HG02623 (cell line): ENCODE measurements at regions not wholly inside any gene's neighbourhood (a gene's known extent, or its start where the extent isn't known, plus 50 kb on each side); places are given as distances from the start of the nearest gene placed in this dataset.

Experiments used
- ATAC-seq: cut with Tn5 transposase; IDR thresholded peaks from one replicate; pipeline ENCODE4 v1.9.1; 2021; ENCODE audit warnings: moderate library complexity; ENCODE audit not compliant: unreplicated experiment

DNA sequence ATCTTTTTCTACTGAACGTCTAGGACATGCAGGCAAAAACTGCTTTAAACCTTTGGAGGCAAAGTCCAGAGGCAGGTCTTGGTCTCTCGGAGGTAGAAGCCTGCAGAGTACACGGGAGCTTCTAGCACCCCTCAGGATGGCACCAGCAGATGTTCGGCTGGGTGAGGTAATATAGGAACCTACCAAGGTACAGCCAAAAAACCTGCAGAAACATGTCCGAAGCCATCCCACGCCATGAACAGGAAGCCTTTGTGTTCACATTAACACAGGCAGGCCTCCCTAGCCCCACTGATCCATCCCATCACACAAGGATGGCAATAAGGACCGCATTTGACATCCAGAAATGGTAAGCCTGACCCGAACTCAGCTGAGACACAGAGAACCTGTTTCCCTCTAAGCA is 157.9 kb upstream of the HES1 start:
- ATAC-seq: no peak

- ATAC-seq: no peak
These were observed 157.5 kb upstream of the HES1 start for GRCh38 chr3:193978486-193978885.

- no peak for ATAC-seq
These were observed 155.6 kb upstream of the HES1 start for GRCh38 chr3:193980326-193980725.

DNA sequence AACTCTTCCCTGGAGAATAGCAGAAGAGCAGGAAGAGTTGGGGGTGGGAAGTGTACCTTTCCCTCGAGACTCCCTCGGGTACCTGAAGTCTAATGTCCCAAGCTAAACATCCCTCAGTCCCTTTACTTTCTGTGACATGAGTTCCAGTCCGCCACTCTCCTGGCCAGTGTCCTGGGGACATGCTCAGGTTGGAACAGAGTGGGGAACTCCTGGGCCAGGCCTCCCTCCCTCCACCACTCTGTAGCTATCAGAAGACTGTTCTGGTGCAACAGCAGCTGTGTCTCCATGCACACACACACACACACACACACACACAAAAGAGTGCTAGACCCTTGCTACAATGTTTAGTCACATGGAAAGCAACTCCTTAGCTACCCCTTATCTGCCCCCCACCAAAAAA is 155.0 kb upstream of the HES1 start:
- ATAC-seq: no peak

DNA sequence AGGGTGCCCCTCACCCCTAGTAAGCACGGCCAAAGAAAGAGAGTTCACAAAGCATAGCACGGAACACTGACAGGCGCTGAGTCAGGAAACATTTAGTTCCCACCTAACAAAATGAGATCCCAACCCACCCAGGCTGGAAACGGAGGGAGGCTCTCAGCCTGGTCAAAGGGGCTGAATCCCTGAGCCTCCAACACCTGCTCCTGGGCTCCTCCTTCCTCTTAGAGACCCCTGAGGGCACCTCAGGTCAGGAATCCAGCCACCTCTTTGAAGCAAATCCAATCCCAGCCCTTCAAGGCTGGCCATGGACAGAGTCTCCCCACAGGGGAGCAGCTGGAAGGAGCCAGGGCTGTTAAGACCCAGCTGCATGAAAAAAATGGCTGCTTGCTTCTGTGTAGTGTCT is 154.4 kb upstream of the HES1 start:
- no peak for ATAC-seq

GRCh38 chr3:193982258-193982659 is 153.7 kb upstream of the HES1 start:
- ATAC-seq: no peak

- no peak for ATAC-seq
These were observed 151.8 kb upstream of the HES1 start for GRCh38 chr3:193983846-193984818.

- ATAC-seq: no peak
These were observed 151.1 kb upstream of the HES1 start for GRCh38 chr3:193984876-193985275.

DNA sequence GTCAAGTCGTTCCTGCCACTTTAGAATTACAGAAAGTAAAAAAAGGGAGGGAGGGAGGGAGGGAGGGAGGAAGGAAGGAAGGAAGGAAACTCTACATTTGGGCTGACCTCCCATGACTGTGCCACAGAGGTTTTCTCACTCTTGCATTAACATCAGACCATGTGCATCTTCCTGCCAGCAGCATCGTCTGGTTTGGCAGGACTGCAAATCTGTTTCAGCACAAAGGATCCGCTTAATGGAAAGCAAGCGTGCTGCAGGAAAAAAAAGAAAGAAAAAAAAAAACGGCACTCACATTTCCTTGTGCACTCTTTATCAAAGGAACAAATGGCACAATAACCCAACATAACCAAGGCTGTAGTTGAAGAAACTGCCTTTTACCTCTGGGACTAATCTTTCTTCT is 148.8 kb upstream of the HES1 start:
- ATAC-seq: no peak

DNA sequence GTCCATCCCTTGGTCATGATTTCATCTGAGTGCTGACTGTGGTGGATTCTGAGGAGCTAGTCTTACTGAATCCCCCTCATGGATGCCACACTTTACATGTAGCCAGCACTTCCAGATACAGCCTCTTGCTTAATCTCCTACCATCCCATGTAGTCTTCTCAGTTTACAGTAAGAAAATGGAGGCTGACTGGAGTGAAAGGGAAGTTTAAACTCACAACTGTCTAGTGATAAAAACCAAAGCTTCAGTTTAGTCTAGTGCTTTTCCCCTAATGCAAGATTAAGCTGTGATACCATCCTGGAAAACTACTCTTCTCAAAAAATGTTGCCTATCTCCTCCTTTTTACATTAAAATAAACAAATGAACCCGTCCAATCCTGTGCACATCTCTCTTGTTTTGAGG is 146.8 kb upstream of the HES1 start:
- no peak for ATAC-seq

GRCh38 chr3:193991666-193992424 is 144.1 kb upstream of the HES1 start:
- no peak for ATAC-seq

DNA sequence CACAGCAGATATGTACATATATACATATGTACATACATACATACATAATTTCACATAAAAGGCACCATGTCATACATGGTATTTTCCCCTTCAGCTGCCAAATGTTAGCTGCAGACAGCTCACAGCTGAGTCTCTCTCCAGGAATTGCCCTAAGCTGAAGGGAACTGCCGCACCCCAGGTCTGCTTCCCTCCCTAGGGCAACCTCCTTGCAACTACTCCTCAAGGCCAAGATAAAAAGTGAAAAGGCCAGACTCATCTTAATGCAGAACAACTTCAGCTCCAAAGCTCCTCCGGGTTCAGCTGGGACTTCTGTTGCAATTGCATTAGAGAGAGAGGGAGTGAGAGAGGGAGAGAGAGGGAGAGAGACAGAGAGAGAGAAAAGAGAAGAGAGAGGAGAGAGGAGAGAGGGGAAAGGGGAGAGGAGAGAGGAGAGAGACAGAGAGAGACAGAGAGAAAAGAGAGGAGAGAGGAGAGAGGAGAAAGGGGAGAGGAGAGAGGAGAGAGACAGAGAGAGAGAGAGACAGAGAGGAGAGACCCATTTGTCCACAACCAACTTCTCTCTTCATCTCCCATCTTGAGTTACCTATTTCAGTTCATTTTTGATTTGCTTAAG is 143.4 kb upstream of the HES1 start:
- ATAC-seq: no peak

DNA sequence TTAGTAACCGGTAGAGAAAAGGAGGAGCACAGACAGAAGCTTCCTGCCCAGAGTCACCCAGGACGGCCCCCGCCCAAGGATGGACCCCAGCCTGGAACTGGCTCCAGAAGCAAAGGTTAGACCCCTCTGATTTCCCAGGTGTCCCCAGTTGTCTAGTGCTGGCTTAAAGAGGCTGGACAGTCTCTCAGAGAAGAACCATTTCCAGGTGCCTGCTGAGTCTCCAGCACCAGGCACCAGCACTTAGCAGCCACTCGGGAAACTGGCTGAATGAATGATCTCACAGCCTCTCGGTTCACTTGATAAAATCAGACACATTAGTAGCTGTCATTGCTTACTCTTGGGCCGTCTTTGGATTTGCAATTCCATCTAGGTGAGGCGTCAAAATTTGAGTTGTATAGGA is 139.7 kb upstream of the HES1 start:
- ATAC-seq: no peak

GRCh38 chr3:193996641-193997089 is 139.3 kb upstream of the HES1 start:
- ATAC-seq: no peak

DNA sequence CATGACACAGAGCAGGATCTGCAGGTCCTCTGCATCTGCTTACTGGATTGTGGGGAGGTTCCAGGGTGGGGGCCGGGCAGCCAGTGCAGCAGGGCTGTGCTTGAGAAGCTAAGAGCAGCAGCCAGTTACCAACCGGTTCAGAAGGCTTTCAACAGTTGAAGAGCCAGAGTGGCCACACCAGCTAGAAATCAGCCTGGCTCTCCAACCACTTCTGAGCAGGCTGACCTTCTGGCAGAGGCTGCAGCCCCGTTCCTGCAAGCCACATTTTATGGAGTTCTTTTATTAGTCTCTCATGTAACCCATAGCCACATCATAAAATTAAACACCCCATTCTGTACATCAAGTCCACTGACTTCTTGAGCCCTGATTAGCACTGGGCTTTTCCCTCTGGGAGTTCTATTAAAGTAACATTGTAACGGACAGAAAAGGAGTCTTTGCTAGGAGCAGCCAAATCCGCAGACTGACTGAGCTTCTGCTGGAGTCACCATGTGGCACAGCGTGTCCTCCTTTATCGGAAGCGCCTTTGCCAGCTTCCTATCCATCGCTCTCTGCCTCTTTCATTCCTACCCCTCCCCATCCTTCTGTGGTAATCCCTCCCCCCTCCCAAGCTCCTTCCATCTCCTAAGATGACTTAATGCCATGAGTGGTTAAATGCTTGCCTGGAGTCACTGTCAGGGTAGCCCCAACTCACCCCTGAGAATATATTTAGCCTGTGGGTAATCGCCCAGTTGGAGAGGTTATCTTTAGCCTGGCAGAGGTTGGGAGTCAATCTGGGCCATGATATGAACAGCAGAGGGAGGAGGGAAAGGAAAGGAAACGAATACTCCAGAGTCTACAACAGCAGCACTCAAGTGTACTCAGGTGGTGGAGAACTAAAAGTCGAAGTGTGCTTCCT is 138.5 kb upstream of the HES1 start:
- ATAC-seq: no peak

- ATAC-seq: no peak
These were observed 137.9 kb upstream of the HES1 start for GRCh38 chr3:193998123-193998448.

- no peak for ATAC-seq
These were observed 137.2 kb upstream of the HES1 start for GRCh38 chr3:193998628-193999195.

DNA sequence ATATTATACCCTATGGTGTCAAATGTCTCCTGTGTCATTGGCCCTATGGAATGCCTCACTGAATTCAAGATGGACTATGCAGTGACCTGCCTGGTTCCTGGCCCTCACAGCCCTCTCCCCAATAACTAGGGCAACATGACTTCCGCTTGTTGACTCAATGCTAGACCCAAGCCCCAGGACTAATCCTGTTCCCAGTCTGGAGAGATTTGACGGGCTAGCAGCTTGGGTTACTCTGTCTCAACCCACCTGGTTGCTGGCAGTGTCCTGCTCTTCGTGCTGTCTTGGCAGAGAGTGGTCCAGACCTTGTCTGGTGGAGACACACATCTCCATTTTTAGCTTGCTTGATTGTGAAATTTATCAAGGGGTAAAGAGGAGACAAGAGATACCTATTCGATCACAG is 135.8 kb upstream of the HES1 start:
- ATAC-seq: no peak

DNA sequence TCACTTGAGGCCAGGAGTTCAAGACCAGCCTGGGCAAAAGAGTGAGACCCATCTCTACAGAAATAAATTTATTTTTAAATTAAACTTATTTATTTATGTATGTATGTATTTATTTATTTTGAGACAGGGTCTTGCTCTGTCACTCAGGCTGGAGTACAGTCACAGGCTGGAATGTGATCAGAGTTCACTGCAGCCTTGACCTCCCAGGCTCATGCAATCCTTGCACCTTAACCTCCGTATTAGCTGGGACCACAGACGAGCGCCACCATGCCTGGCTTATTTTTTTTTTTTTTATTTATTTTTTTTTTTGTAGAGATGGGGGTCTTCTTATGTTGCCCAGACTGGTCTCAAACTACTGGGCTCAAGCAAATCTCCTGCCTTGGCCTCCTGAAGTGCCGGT is 135.2 kb upstream of the HES1 start:
- no peak for ATAC-seq

- no peak for ATAC-seq
These were observed 134.1 kb upstream of the HES1 start for GRCh38 chr3:194001728-194002459.
